ENCODE measurements at regions not wholly inside any gene's neighbourhood (a gene's known extent, or its start where the extent isn't known, plus 50 kb on each side); places are given as distances from the start of the nearest gene placed in this dataset.

DNA sequence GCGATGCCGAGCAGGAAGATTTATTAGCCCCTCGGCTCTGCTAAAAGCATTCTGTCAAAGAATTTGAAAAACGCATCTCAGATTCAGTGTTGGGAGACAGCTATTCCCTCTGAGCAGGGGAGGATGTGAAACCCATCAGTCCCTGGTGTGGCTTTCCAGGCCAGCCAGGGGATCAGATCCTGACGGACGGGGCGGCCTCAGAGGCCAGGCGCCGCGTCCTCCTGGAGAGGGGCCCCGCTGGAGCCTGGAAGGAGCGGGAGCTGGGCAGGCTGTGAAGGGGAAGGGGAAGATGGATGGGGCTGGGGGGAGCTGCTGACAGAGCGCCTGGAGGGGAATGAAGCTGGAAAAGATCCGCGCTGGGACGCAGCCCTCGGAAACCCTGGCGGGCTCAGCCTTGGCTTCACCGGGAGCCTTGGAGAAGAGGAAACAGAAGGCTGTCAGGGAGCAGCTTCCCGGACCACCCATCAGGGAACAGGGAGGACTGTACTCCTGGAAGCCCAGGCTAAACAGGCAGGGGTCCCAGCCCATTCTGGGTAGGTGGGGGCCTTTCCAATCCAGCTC lies 358.0 kb downstream of the C16orf95 start:
- Histone ChIP-seq H3K4me1 (ENCODE audit: control insufficient read depth, insufficient read depth, low read length) (no peaks in the 10 kb centered on the region), H3K27ac (ENCODE audit: extremely low read depth, low read depth, low read length) (no peak overlapping the region), H3K4me3 (ENCODE audit: low read depth, low read length) (no peak overlapping the region), H3K36me3 (ENCODE audit: control insufficient read depth in 2 of 2, insufficient read depth in 1 of 2, low read length in 2 of 2) (no peaks in the 10 kb centered on the region), H3K9me3 (ENCODE audit: control insufficient read depth, insufficient read depth, low read depth, low read length) (no peaks in the 10 kb centered on the region)
- POLR2A ChIA-PET, result no interaction called here
- CTCF ChIA-PET, result interaction anchor here (1.4 kb wide), 1 partner anchor 103 kb away, joined by 3 read pairs; no protein-coding TSS in a partner anchor
- TF ChIP-seq GLI2 (tag by site-specific recombination; IDR thresholded peaks at IDR 0.05; ENCODE audit: borderline replicate concordance, low read depth) (no peak), ZNF302 (tag by site-specific recombination; IDR thresholded peaks at IDR 0.05; ENCODE audit: low read depth) (no peak), ZNF426 (tag by site-specific recombination; IDR thresholded peaks at IDR 0.05) (no peak), ZNF10 (tag by site-specific recombination; IDR thresholded peaks at IDR 0.05) (no peak), ZIC2 (tag by site-specific recombination; IDR thresholded peaks at IDR 0.05) (no peak), ZNF433 (tag by site-specific recombination; IDR thresholded peaks at IDR 0.05; ENCODE audit: low read depth) (no peak), ZFHX2 (tag by site-specific recombination; conservative IDR thresholded peaks at IDR 0.05) (no peak), ZNF175 (tag by site-specific recombination; IDR thresholded peaks at IDR 0.05) (no peak), SETDB1 (IDR thresholded peaks at IDR 0.05; ENCODE audit: insufficient read length, low read length) (no peak), ZNF626 (tag by site-specific recombination; IDR thresholded peaks at IDR 0.05) (no peak), GLI4 (tag by site-specific recombination; IDR thresholded peaks at IDR 0.05) (no peak), ZNF174 (tag by site-specific recombination; IDR thresholded peaks at IDR 0.05) (no peak), YY2 (tag by site-specific recombination; IDR thresholded peaks at IDR 0.05) (no peak)
- TF ChIP-seq, protein P1, sequence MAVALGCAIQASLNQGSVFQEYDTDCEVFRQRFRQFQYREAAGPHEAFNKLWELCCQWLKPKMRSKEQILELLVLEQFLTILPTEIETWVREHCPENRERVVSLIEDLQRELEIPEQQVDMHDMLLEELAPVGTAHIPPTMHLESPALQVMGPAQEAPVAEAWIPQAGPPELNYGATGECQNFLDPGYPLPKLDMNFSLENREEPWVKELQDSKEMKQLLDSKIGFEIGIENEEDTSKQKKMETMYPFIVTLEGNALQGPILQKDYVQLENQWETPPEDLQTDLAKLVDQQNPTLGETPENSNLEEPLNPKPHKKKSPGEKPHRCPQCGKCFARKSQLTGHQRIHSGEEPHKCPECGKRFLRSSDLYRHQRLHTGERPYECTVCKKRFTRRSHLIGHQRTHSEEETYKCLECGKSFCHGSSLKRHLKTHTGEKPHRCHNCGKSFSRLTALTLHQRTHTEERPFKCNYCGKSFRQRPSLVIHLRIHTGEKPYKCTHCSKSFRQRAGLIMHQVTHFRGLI (tag by site-specific recombination; IDR thresholded peaks at IDR 0.05), result no peak
- TF ChIP-seq, protein P2, sequence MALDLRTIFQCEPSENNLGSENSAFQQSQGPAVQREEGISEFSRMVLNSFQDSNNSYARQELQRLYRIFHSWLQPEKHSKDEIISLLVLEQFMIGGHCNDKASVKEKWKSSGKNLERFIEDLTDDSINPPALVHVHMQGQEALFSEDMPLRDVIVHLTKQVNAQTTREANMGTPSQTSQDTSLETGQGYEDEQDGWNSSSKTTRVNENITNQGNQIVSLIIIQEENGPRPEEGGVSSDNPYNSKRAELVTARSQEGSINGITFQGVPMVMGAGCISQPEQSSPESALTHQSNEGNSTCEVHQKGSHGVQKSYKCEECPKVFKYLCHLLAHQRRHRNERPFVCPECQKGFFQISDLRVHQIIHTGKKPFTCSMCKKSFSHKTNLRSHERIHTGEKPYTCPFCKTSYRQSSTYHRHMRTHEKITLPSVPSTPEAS (tag by site-specific recombination; IDR thresholded peaks at IDR 0.05), result no peak
- TF ChIP-seq, protein P3, sequence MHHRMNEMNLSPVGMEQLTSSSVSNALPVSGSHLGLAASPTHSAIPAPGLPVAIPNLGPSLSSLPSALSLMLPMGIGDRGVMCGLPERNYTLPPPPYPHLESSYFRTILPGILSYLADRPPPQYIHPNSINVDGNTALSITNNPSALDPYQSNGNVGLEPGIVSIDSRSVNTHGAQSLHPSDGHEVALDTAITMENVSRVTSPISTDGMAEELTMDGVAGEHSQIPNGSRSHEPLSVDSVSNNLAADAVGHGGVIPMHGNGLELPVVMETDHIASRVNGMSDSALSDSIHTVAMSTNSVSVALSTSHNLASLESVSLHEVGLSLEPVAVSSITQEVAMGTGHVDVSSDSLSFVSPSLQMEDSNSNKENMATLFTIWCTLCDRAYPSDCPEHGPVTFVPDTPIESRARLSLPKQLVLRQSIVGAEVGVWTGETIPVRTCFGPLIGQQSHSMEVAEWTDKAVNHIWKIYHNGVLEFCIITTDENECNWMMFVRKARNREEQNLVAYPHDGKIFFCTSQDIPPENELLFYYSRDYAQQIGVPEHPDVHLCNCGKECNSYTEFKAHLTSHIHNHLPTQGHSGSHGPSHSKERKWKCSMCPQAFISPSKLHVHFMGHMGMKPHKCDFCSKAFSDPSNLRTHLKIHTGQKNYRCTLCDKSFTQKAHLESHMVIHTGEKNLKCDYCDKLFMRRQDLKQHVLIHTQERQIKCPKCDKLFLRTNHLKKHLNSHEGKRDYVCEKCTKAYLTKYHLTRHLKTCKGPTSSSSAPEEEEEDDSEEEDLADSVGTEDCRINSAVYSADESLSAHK (tag by site-specific recombination; IDR thresholded peaks at IDR 0.05), result no peak
- TF ChIP-seq, protein P4, sequence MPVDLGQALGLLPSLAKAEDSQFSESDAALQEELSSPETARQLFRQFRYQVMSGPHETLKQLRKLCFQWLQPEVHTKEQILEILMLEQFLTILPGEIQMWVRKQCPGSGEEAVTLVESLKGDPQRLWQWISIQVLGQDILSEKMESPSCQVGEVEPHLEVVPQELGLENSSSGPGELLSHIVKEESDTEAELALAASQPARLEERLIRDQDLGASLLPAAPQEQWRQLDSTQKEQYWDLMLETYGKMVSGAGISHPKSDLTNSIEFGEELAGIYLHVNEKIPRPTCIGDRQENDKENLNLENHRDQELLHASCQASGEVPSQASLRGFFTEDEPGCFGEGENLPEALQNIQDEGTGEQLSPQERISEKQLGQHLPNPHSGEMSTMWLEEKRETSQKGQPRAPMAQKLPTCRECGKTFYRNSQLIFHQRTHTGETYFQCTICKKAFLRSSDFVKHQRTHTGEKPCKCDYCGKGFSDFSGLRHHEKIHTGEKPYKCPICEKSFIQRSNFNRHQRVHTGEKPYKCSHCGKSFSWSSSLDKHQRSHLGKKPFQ (tag by site-specific recombination; IDR thresholded peaks at IDR 0.05), result no peak

DNA sequence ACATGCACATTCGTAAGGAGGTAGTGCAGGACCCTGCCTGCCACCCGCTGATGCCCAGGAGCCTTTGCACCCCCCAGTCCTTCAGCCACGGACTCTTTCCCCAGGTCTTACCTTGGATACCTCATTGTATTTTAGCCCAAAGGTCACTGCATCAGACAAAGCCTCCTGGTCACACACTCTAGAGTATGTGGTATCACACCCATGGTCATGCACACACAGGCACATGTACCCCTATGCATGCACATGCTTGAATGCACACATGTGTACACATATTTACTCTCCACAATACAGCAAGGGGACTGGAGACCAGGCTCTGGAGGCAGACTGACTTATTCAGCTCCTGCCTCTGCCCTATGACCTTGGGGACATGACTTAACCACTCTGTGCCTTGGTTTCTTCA lies 357.5 kb downstream of the C16orf95 start:
- no peaks in the 10 kb centered on the region for H3K4me1 ChIP-seq (ENCODE audit: control insufficient read depth, insufficient read depth, low read length)
- ChIA-PET POLR2A (no interaction called here), CTCF (no interaction called here)
- TF ChIP-seq, protein P5, sequence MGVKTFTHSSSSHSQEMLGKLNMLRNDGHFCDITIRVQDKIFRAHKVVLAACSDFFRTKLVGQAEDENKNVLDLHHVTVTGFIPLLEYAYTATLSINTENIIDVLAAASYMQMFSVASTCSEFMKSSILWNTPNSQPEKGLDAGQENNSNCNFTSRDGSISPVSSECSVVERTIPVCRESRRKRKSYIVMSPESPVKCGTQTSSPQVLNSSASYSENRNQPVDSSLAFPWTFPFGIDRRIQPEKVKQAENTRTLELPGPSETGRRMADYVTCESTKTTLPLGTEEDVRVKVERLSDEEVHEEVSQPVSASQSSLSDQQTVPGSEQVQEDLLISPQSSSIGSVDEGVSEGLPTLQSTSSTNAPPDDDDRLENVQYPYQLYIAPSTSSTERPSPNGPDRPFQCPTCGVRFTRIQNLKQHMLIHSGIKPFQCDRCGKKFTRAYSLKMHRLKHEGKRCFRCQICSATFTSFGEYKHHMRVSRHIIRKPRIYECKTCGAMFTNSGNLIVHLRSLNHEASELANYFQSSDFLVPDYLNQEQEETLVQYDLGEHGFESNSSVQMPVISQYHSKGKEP (tag by site-specific recombination; IDR thresholded peaks at IDR 0.05), result no peak
- TF ChIP-seq ZNF530 (tag by site-specific recombination; IDR thresholded peaks at IDR 0.05; ENCODE audit: low read depth), result no peak
- no peak for TF ChIP-seq ZNF391 (tag by site-specific recombination; IDR thresholded peaks at IDR 0.05; ENCODE audit: borderline replicate concordance, low read depth)
- TF ChIP-seq ZNF501 (tag by site-specific recombination; IDR thresholded peaks at IDR 0.05), result no peak
- no peak for TF ChIP-seq ZNF132 (tag by site-specific recombination; IDR thresholded peaks at IDR 0.05; ENCODE audit: borderline replicate concordance)
- TF ChIP-seq ZNF23 (tag by site-specific recombination; IDR thresholded peaks at IDR 0.05; ENCODE audit: borderline replicate concordance), result no peak
- no peak for TF ChIP-seq ZNF248 (tag by site-specific recombination; IDR thresholded peaks at IDR 0.05)
- TF ChIP-seq ZBTB17 (tag by site-specific recombination; IDR thresholded peaks at IDR 0.05), result no peak
- no peak for TF ChIP-seq ZNF654 (tag by site-specific recombination; IDR thresholded peaks at IDR 0.05; ENCODE audit: low read depth)
- TF ChIP-seq, protein P6, sequence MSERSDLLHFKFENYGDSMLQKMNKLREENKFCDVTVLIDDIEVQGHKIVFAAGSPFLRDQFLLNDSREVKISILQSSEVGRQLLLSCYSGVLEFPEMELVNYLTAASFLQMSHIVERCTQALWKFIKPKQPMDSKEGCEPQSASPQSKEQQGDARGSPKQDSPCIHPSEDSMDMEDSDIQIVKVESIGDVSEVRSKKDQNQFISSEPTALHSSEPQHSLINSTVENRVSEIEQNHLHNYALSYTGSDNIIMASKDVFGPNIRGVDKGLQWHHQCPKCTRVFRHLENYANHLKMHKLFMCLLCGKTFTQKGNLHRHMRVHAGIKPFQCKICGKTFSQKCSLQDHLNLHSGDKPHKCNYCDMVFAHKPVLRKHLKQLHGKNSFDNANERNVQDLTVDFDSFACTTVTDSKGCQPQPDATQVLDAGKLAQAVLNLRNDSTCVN (tag by site-specific recombination; optimal IDR thresholded peaks at IDR 0.05), result no peak

More for the DNA sequence above, 357.5 kb downstream of the C16orf95 start:
- H3K36me3 ChIP-seq (ENCODE audit: control insufficient read depth in 2 of 2, insufficient read depth in 1 of 2, low read length in 2 of 2), result no peaks in the 10 kb centered on the region
- no peak overlapping the region for H3K4me3 ChIP-seq (ENCODE audit: low read depth, low read length)
- no peaks in the 10 kb centered on the region for H3K9me3 ChIP-seq (ENCODE audit: control insufficient read depth, insufficient read depth, low read depth, low read length)
- H3K27ac ChIP-seq (ENCODE audit: extremely low read depth, low read depth, low read length), result no peak overlapping the region
